Testis (tissue), 2 donors: ENCODE measurements at regions not wholly inside any gene's neighbourhood (a gene's known extent, or its start where the extent isn't known, plus 50 kb on each side); places are given as distances from the start of the nearest gene placed in this dataset.

Experiments
- DNase-seq: peaks from one replicate; pipeline ENCODE4 v3.0.0-alpha.2; 2019
- H3K27ac ChIP-seq, 2 donors: fragments of 200-600 bp; sonication (generic); one replicate each; pipeline ENCODE4 v1.5.1; 2019
- H3K27me3 ChIP-seq: fragments of 200-600 bp; sonication (generic); one replicate; pipeline ENCODE4 v1.5.1; 2019
- H3K36me3 ChIP-seq: fragments of 200-600 bp; sonication (generic); one replicate; pipeline ENCODE4 v1.5.1; 2017; ENCODE audit warnings: low read depth; ENCODE audit errors: missing control alignments
- H3K4me1 ChIP-seq: fragments of 200-600 bp; sonication (generic); one replicate; pipeline ENCODE4 v1.5.1; 2019
- H3K4me3 ChIP-seq, 2 donors: fragments of 200-600 bp; sonication (generic); one replicate each; pipeline ENCODE4 v1.5.1; 2017 to 2019
- H3K9me3 ChIP-seq: fragments of 200-600 bp; sonication (generic); one replicate; pipeline ENCODE4 v1.5.1; 2017
- POLR2A ChIP-seq: fragments of 450-650 bp; IDR thresholded peaks from one replicate; pipeline ENCODE4 v1.6.1; 2017; ENCODE audit warnings: antibody characterized with exemption, mild to moderate bottlenecking, moderate library complexity
- WGBS, 2 donors: methylation state at CpG; one replicate each; pipeline ENCODE4 v1.1.5; 2018; 5-methylcytosine and 5-hydroxymethylcytosine counted together
- intact Hi-C: fragments of 100-400 bp; cut with DNase I; formaldehyde crosslinking; loops from one replicate; pipeline ENCODE4 v1.15.1; 2023; ENCODE audit warnings: low total_unique reads
- TF ChIP-seq, protein P1 (sequence below), 3 experiments: fragments of 450-650 bp in 2 of 3; fragments of 200-600 bp in 1 of 3; sonication (generic) in 1 of 3; IDR thresholded peaks; one replicate each; pipeline ENCODE4 v1.5.1; 2016 to 2019; ENCODE audit warnings: antibody characterized with exemption in 3 of 3, mild to moderate bottlenecking in 2 of 3, moderate library complexity in 1 of 3

DNA sequence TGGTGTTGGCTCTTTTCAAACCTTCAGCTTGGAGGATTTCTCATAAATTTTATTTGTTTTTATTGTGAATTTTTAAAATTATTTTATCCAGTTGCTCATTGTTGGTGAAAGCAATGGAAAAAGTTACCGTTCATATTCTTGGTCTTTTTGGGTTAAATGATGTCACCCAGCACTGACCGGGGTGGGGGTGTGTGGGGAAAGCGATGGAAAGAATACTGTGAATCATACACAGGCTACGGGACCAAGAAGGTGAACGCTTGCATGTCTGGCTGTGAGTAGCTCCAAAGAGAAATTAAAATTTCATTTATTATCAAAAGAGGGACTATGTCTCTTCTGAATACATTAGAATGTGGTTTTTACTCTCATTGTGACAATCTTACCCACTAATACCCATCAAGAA, 430.1 kb downstream of the AEBP2 start:
- Histone ChIP-seq H3K9me3 (no peaks in the 10 kb centered on the region), H3K4me3 (no peak overlapping the region), H3K4me1 (no peaks in the 10 kb centered on the region), H3K27me3 (no peaks in the 10 kb centered on the region), H3K36me3 (no peaks in the 10 kb centered on the region), H3K27ac (no peak overlapping the region)
- no peak for DNase-seq
- WGBS, 2 donors = 87 to 92% methylated on average over 5 of the region's 5 CpGs
- intact Hi-C loops = no loop called here
- TF ChIP-seq POLR2A = no peak
- TF ChIP-seq, protein P1, sequence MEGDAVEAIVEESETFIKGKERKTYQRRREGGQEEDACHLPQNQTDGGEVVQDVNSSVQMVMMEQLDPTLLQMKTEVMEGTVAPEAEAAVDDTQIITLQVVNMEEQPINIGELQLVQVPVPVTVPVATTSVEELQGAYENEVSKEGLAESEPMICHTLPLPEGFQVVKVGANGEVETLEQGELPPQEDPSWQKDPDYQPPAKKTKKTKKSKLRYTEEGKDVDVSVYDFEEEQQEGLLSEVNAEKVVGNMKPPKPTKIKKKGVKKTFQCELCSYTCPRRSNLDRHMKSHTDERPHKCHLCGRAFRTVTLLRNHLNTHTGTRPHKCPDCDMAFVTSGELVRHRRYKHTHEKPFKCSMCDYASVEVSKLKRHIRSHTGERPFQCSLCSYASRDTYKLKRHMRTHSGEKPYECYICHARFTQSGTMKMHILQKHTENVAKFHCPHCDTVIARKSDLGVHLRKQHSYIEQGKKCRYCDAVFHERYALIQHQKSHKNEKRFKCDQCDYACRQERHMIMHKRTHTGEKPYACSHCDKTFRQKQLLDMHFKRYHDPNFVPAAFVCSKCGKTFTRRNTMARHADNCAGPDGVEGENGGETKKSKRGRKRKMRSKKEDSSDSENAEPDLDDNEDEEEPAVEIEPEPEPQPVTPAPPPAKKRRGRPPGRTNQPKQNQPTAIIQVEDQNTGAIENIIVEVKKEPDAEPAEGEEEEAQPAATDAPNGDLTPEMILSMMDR (IDR thresholded peaks at IDR 0.05) = no peak

DNA sequence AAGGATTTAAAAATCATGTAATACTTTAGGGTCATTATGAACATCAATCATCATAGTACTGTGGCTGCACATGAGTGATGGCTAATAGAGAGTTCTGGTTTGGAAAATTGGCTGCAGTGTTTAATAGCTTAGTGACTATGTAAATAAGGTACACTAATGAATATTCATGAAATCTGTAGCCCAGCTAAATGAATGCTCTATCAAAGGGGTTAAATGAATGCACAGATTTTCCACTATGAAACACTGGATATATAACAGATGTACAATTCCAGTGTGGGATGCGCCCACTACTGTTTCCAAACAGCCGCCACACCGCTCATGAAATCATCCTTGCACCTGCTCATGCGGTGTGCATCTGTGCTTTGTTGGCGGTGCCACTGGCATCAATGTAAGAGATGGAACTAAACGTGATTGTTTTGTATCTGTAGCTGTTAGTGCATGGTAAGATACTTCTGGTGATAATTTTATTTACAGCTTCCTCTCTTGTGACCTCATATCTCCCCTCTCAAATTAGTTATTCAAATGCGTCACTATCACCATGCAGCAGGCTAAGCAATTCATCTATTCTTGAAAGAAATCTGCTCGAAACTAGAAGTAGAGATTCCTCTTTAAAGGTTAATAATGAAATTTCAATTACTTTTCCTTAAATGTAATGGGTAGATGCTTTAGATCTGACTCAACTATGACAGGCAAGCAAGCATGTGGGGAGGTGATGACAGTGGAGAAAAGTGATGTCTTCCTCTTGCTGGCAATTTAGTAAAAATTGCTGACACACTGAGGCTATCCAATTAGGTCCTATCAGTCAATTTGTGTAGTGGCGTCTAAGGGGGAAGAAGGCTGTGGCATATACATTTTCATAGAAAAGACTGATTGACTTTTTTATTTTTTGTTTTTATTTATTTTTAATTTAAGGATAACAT, 433.6 kb downstream of the AEBP2 start:
- H3K27ac ChIP-seq = no peak overlapping the region
- H3K27me3 ChIP-seq = no peaks in the 10 kb centered on the region
- intact Hi-C loops = no loop called here
- H3K9me3 ChIP-seq = no peaks in the 10 kb centered on the region
- H3K4me1 ChIP-seq = no peaks in the 10 kb centered on the region
- DNase-seq = no peak
- no peak for TF ChIP-seq POLR2A
- TF ChIP-seq, protein P1 (IDR thresholded peaks at IDR 0.05) = no peak
- no peaks in the 10 kb centered on the region for H3K36me3 ChIP-seq
- no peak overlapping the region for H3K4me3 ChIP-seq
- 79 to 88% methylated on average over 9 of the region's 9 CpGs for WGBS, 2 donors

DNA sequence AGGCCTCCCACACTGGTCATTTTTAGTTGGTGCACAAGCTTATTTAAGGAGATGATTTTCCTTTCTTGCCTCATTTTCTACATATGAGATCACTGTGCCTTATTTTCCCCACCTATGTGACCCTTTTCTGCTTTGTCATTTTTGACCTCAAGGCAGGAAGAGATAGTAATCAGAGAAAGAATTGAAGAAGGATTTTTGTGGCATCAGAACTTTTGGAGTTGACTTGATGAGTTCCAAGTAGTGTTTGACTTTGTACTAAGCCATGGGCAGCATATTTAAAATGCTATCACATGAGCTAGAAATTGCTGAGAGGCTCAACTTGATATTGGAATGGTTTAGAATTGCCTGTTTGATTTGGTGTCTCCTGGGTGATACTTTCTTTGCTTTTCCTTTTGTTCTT, 440.8 kb downstream of the AEBP2 start:
- DNase-seq = no peak
- no peaks in the 10 kb centered on the region for H3K27me3 ChIP-seq
- H3K4me3 ChIP-seq = no peak overlapping the region
- no peaks in the 10 kb centered on the region for H3K36me3 ChIP-seq
- TF ChIP-seq, protein P1 (IDR thresholded peaks at IDR 0.05) = no peak
- no peak for TF ChIP-seq POLR2A
- no peaks in the 10 kb centered on the region for H3K4me1 ChIP-seq
- intact Hi-C loops = no loop called here
- H3K27ac ChIP-seq = no peak overlapping the region
- H3K9me3 ChIP-seq = no peaks in the 10 kb centered on the region

DNA sequence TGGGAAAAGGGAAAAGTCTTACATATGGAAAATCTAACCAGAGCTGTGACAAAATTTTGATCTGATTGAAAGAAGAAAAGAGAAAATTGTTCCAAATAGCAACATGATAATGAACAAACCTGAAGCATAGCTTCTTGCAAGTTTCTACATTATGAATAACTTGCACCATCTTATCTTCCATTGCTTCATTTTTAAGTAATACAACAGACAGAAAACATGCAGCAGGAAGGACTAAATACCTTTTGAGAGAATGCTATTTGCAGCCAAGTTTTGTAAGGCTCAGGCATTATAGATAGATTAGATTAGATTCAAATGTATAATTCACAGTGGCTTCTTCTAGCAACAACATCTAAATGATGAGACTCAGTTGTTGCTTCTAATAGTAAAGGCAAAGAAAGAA, 441.4 kb downstream of the AEBP2 start:
- Histone ChIP-seq H3K27ac (no peak overlapping the region), H3K4me1 (no peaks in the 10 kb centered on the region), H3K9me3 (no peaks in the 10 kb centered on the region), H3K36me3 (no peaks in the 10 kb centered on the region), H3K4me3 (no peak overlapping the region), H3K27me3 (no peaks in the 10 kb centered on the region)
- DNase-seq = no peak
- no peak for TF ChIP-seq POLR2A
- TF ChIP-seq, protein P1 (IDR thresholded peaks at IDR 0.05) = no peak
- intact Hi-C loops = no loop called here

DNA sequence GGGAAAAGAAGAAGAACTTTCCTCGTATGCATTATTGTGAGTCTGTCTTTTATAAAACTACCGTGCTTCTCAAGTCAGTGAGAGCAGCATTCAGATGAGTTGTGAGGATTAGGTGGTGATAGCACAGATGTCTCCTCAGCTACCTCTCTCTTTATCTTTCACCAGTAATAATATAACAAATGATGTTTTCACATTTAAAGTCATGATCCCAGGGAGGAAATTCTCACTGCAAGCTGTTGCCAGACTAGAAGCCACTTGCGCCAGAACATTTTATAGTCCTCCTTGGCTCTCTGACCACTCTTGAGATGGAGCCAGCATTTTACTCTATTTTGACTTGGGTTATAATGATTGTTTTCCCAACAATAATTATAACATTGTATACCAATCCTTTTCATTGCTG, 443.1 kb downstream of the AEBP2 start:
- no peaks in the 10 kb centered on the region for H3K27me3 ChIP-seq
- no peak for DNase-seq
- intact Hi-C loops = no loop called here
- no peaks in the 10 kb centered on the region for H3K4me1 ChIP-seq
- H3K9me3 ChIP-seq = no peaks in the 10 kb centered on the region
- TF ChIP-seq POLR2A = no peak
- TF ChIP-seq, protein P1 (IDR thresholded peaks at IDR 0.05) = no peak
- no peak overlapping the region for H3K4me3 ChIP-seq
- no peak overlapping the region for H3K27ac ChIP-seq
- 40 to 64% methylated on average over 3 of the region's 3 CpGs for WGBS, 2 donors
- H3K36me3 ChIP-seq = no peaks in the 10 kb centered on the region
